Activated CD4-positive, alpha-beta T cell treated with anti-CD3 and anti-CD28 coated beads for 4 hours (primary cell): ENCODE measurements at regions not wholly inside any gene's neighbourhood (a gene's known extent, or its start where the extent isn't known, plus 50 kb on each side); places are given as distances from the start of the nearest gene placed in this dataset.
"Not testable (repeated sequence)": the region's sequence is repeated elsewhere in the genome, so short reads cannot be mapped to it uniquely, and the experiment has no call there.

Experiments used
- DNase-seq, 2 donors: peaks; one replicate each; pipeline ENCODE4 v3.0.0-alpha.2; 2020

DNA sequence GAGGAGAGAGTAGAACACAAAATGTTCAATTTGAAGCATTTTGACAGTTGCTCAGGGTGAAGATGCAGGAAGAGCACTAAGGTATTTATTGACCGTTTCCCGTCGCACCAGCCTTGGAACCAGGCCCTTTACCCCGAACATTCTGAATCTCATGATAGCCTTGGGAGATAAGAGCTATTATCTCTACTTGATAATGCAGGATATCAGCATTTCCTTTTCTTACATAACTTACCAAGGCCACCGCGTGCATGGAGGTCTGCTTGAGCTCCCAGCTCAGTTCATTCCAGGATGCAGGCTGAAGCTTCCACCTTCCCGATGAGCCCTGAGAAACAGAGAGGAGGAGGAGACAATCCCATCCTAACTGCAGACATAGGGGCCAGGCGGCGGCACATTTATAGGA is 324.2 kb upstream of the COBL start:
- DNase-seq, result no peak

DNA sequence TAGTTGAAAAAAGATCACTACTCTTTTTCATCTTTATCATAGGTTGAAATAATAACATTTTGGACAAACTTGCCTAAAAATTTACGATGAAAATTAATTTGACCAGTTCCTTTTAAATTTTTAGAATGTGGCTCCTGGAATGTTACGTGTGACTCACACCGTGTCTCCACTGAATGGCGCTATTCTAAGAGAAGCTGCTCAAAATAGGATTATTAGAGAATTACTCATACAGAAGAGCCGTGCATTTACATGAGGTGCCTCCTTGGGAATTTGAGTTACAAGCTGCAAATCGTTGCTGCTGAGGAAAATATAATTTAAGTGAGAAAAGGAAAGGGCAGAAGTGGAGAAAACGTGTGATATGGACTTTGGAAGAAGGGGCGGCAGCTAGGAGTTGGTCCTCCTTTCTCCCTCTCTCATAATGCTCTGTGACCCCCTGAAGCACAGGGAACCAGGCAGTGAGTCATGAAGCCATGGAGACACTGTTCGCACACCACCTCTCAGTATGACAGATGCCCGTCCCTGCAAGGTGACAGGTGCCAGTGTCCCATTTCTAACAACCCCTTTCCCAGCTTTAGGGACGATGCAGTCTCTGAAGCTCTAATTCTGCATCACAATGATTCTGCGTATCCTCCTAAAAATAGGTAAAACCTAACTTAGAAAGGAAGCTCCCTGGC is 323.2 kb upstream of the COBL start:
- DNase-seq, result no peak

GRCh38 chr7:51636503-51636902 is 319.9 kb upstream of the COBL start:
- DNase-seq, result no peak

DNA sequence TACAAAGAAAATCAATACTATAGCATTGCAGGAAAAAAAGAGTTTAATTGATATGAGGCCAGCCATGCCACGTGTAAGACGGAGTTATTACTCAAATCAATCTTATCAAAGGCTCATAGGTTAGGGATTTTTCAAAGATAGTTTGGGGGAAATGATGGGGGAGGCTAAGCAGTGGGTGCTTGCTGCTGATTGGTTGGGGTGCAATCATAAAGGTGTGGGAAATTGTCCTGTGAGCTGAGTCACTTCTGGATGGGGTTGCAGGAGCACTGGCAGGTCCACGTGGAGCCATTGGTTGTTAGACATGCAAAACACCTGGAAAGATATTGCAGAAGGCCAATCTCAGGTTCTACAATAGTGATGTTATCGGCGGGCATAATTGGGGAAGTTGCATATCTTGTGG is 319.2 kb upstream of the COBL start:
- no peak for DNase-seq

DNA sequence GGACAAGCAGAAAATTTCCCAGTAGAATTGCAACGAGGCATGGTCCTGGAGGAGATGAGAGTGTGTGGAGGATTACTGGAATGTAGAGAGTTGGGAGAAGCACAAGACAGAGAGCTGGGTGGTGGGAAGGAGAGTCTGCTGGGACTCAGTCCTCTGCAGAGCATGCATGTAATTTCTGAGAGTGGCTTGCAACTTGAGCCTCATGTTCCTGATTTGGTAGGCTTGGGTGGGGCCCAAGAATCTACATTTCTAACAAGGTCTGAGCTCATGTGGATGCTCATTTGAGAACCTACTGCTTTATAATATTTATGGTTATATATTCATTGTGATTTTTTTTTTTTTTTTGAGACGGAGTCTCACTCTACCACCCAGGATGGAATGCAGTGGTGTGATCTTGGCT is 317.9 kb upstream of the COBL start:
- no peak for DNase-seq

GRCh38 chr7:51634025-51634424 is 317.4 kb upstream of the COBL start:
- no peak for DNase-seq

- DNase-seq, result no peak
These were observed 317.0 kb upstream of the COBL start for GRCh38 chr7:51633596-51633995.

DNA sequence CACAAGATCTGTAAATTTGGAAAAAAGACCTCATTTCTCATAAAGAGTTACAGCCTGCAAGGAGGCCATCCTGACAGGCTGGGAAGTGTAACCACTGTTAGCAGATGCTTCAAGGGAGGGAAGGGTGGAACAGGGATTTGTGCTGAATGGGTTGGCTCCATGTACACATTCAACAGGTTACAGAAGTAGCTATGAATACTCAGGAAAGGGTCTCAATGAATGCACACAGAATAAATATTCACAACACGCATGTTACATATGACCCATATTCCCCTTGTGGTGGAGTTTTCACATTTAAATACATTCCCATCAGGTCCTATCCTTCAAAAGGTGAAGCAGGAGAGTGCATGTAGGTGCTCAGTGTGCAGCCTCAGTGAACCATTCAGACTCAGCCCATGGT is 316.4 kb upstream of the COBL start:
- DNase-seq, result no peak

- no peak for DNase-seq
These were observed 314.3 kb upstream of the COBL start for GRCh38 chr7:51630933-51631332.

DNA sequence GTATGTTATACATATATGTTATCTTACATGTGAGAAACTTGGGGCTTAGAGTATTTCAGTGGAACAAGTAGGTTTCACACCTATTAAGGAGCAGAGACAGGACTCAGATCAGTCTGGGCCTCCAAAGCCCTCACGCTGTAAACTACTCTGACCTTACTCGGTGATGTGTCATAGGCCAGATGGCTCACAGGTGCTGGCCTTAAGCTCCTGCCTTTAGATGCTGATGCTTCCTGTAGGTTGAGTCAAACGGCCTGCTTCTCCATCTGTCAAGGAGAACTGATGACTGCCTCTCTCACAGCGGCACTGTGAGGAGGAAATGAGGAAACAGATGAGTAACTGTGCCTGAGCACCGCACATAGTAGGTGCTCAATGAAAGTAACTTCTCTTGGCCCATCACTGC is 312.6 kb upstream of the COBL start:
- DNase-seq, result no peak

GRCh38 chr7:51621956-51622355 is 305.3 kb upstream of the COBL start:
- DNase-seq, result no peak

- DNase-seq, result no peak
These were observed 304.1 kb upstream of the COBL start for GRCh38 chr7:51620706-51621105.

- DNase-seq, result no peak
These were observed 303.3 kb upstream of the COBL start for GRCh38 chr7:51619880-51620279.

DNA sequence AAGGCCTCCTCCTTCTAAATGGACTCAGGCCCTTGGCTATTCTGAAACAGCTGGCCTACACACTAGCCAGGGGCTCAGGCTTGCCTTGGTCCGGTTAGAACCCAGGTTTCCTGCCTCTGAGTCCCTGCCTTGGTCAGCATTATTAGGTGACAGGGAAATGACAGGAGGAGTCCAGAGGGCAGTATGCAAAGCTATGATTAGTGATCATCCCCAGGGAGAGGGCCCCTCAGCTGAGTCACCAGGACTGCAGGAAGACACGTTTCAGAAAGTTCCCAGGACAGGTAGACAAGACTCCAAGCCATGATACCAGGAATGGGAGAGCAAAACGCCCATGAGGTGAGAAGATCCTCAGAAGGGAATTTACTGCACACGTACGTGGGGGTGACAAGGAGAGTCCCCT is 301.1 kb upstream of the COBL start:
- DNase-seq, result no peak

DNA sequence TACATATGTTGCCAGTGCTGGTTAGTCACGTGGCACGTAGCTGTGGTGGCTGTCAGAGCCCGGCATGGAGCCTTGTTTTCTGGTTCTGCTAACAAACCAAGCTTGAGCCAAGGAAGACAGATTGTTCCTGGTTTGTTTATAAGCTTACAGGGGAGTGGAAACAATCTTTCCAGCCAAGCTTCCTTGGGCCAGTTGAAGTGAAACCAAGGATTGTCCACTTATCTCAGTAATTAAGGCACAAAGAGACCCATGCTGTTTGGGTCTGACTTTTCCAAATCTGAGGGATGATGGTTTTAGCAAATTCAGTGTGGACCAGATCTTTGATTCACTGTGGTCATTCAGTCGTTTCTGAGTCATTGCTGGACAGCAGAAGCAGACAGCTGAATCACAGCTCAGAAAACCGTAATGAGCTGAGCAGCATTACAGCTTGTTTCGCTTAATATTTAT is 297.3 kb upstream of the COBL start:
- DNase-seq, result no peak

- DNase-seq, result no peak
These were observed 295.3 kb upstream of the COBL start for GRCh38 chr7:51611937-51612336.

GRCh38 chr7:51607447-51607846 is 290.8 kb upstream of the COBL start:
- no peak for DNase-seq

GRCh38 chr7:51606601-51607154 is 290.1 kb upstream of the COBL start:
- no peak for DNase-seq

DNA sequence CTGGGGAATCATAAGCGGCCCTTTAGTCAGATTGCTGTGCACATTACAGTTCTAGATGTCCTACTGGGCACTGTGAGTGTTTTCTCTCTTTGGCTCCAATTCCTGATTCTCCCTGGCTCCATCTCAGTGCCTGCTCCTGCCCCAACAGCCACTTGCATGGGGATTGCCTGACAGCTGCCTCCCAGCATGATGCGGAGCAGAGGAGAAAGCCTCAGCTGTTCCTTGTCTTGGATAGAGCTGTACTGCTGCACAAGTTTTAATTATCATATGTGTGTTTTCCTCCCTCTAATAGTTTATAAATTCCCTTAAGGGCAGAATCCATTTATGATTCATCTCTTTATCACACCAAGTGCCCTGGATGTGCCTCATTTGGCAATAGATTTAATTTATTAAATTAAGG is 285.8 kb upstream of the COBL start:
- DNase-seq, result no peak

DNA sequence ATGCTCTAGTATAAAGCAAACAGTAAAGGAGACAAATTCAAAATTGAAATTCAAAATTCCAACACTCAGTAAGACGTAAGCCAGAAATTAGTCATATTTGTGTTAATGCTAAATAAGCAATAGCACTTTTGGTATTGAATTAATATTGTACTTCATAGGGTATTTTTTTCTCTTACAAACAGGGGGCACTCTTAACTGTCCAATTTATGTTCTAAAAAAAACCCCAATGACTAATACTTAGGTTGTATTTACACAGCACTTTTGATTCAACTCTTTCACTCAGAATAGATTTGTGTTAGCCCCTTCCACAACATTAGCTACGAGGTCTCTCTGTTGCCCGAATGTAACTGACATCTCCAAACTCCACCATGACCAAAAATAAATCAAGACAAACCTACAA is 284.9 kb upstream of the COBL start:
- no peak for DNase-seq

DNA sequence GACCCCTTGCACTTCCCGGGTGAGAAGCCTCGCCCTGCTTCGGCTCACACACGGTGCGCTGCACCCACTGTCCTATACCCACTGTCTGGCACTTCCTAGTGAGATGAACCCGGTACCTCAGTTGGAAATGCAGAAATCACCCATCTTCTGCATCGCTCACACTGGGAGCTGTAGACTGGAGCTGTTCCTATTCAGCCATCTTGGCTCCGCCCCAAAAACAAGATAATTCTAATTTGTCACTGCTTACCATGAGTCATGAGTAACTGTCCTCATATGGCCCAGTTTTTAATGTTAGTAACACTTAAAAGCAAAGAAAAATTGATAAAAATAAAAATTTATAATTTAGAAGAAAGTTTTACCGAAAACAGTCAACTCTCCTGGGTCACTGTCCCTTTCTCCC is 283.3 kb upstream of the COBL start:
- DNase-seq, result not testable (repeated sequence)

DNA sequence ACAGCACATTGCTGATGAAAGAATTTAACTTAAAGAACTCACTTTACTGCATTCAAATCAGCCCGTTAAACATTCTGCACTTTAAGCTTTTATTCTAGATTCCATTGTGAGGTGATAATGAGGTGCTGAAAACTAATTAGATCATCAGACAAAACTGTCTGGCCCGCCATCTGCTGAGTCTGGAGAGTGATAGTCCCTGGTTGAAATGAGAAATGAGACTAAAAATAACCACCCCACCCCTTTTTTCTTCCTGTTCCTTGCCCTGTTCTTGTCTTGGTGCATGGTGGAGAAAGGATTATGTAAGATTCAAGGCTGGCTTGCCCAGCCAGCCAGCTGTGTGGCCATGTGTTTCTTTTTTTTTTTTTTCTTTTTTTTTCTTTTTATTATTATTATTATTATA is 277.0 kb upstream of the COBL start:
- no peak for DNase-seq

DNA sequence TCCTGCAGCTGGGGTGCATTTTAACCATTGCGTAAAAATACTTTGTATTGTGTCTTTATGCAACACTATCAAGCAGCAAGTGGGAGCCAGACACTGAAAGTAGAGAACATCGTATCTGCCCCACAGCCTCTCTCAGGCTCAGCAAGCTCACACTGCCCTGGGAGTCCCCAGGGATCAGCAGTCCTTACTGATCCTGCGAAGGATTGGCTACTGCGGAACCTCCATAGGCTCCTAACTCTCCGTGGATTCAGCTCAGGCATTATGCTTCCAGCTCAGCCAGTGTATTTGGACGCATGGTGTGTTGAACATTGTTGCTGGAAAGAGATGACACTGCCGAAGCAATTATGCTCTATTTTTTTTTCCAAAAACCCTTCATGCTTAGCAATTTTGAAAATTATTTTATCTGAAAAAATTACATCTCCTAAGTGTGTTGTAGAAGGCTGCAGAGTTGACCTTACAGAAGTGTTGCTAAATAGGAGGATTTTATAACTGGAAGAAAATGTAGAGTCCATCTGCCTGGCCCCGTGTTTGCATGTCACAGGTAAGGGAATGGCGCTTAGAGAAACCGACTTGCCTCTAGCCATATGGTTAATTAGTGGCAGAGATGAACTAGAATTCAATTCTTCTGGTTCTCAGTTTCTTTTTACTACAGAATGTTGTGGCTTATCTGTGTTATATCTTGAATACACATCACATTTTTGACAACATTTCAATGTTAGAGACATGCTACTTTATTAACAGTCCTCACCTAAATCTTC is 276.4 kb upstream of the COBL start:
- DNase-seq, result no peak

DNA sequence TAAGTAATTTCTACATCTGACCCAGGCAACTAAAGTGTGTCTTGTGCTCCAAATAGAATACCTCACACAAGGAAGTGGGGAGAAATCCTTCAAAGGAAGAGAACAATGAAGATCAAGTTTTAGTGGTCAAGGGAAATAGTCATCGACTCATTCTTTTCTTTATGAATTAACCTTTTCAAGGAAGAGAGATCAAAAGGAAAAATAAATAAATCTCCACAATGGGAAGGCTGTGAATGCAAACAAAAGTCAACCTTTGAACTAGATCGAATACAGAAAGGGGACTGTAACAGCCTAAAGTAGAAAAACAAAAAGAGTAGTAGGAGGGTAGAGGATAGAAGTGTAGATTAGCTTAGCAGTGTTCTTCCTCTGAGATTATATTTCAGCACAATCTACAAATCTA is 274.6 kb upstream of the COBL start:
- no peak for DNase-seq

DNA sequence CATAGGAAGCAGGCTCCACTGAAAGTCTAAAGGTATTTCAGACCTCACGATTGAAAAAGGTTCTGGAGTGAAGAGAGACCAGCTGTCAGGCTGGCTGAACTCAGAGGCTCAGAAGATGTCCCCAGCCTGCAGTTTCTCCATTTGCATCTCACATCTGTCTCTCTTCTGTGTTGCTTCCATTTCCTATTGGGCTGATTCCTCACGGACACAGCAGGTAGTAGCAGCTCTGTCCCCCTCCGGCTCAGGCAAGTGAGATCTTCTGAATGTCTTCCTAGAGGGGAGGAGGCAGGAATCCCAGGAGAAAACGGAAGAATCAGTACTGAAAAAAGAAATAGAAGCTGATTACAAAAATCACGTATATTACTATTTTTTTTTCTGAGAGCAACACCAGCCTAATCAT is 274.1 kb upstream of the COBL start:
- no peak for DNase-seq
